Stimulated activated CD8-positive, alpha-beta memory T cell treated with anti-CD3 and anti-CD28 coated beads, Interleukin-12 subunit alpha, Interleukin-12 subunit beta, amount 100 ng/mL, for 1 hour (primary cell): ENCODE measurements at regions not wholly inside any gene's neighbourhood (a gene's known extent, or its start where the extent isn't known, plus 50 kb on each side); places are given as distances from the start of the nearest gene placed in this dataset.

Experiments used
- DNase-seq: peaks from one replicate; pipeline ENCODE4 v3.0.0-alpha.2; 2020; ENCODE audit warnings: low read depth

GRCh38 chr14:101230161-101230850, 326.8 kb upstream of the RTL1 start:
- DNase-seq = no peak

- no peak for DNase-seq
Observed at GRCh38 chr14:101230851-101231550, 327.5 kb upstream of the RTL1 start.

GRCh38 chr14:101231828-101232227, 328.3 kb upstream of the RTL1 start:
- DNase-seq = no peak

- no peak for DNase-seq
Observed at GRCh38 chr14:101232340-101233020, 328.8 kb upstream of the DIO3 start.

- no peak for DNase-seq
Observed at GRCh38 chr14:101233021-101233366, 328.3 kb upstream of the DIO3 start.

GRCh38 chr14:101233391-101233790, 327.9 kb upstream of the DIO3 start:
- DNase-seq = no peak

- DNase-seq = no peak
Observed at GRCh38 chr14:101233808-101234207, 327.5 kb upstream of the DIO3 start.

- DNase-seq = no peak
Observed at GRCh38 chr14:101234244-101234937, 326.9 kb upstream of the DIO3 start.

GRCh38 chr14:101234999-101235334, 326.3 kb upstream of the DIO3 start:
- DNase-seq = no peak

- DNase-seq = no peak
Observed at GRCh38 chr14:101235335-101236103, 325.8 kb upstream of the DIO3 start.

- no peak for DNase-seq
Observed at GRCh38 chr14:101236496-101237251, 324.6 kb upstream of the DIO3 start.

GRCh38 chr14:101237252-101237616, 324.1 kb upstream of the DIO3 start:
- no peak for DNase-seq

- DNase-seq = no peak
Observed at GRCh38 chr14:101239065-101239464, 322.2 kb upstream of the DIO3 start.

- no peak for DNase-seq
Observed at GRCh38 chr14:101241147-101241546, 320.1 kb upstream of the DIO3 start.

- DNase-seq = no peak
Observed at GRCh38 chr14:101241807-101242278, 319.5 kb upstream of the DIO3 start.

GRCh38 chr14:101242442-101243385, 318.6 kb upstream of the DIO3 start:
- no peak for DNase-seq

- DNase-seq = no peak
Observed at GRCh38 chr14:101243587-101244338, 317.5 kb upstream of the DIO3 start.

GRCh38 chr14:101246894-101247841, 314.1 kb upstream of the DIO3 start:
- DNase-seq = no peak
